ENCODE measurements at regions not wholly inside any gene's neighbourhood (a gene's known extent, or its start where the extent isn't known, plus 50 kb on each side); places are given as distances from the start of the nearest gene placed in this dataset.

GRCh38 chr1:81428998-81429397 lies 371.7 kb upstream of the ADGRL2 start:
- Mint-ChIP-seq H3K36me3 (ENCODE audit: low read depth) (no peaks in the 10 kb centered on the region), H3K9me3 (peaks cover 3% of the 10 kb centered on the region), H3K27ac (no peak overlapping the region), H3K4me3 (no peak overlapping the region), H3K27me3 (no peaks in the 10 kb centered on the region), H3K4me1 (no peaks in the 10 kb centered on the region)
- ChIA-PET CTCF (no interaction called here), POLR2A (no interaction called here)
- no peak for DNase-seq

- Mint-ChIP-seq H3K4me3 (no peak overlapping the region), H3K36me3 (ENCODE audit: low read depth) (no peaks in the 10 kb centered on the region), H3K4me1 (no peaks in the 10 kb centered on the region), H3K9me3 (peaks cover 3% of the 10 kb centered on the region), H3K27me3 (no peaks in the 10 kb centered on the region), H3K27ac (no peak overlapping the region)
- ChIA-PET POLR2A (no interaction called here), CTCF (no interaction called here)
- no peak for DNase-seq
These were observed 375.9 kb upstream of the ADGRL2 start for GRCh38 chr1:81424816-81425215.

DNA sequence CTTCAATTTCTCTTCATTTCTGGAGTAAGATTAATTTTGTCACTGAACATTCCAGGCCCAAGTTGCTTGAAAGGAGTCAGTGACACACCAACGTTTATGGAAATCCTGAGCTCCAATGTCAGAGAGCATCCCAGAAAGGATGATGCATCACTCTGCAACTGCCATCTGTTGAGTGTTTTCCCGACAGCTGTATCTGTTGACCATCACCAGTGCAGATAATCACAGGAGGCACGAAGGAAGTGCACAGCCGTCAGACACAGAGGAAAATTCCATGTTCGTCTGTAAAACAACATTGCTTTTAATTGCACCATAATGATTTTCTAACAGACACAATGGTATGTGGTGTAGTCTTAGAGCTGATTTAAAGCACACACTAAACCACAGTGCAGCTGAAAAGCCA lies 376.7 kb upstream of the ADGRL2 start:
- H3K9me3 Mint-ChIP-seq = peaks cover 3% of the 10 kb centered on the region
- ChIA-PET CTCF (no interaction called here), POLR2A (no interaction called here)
- H3K4me3 Mint-ChIP-seq = no peak overlapping the region
- H3K4me1 Mint-ChIP-seq = no peaks in the 10 kb centered on the region
- H3K27ac Mint-ChIP-seq = no peak overlapping the region
- H3K27me3 Mint-ChIP-seq = no peaks in the 10 kb centered on the region
- no peaks in the 10 kb centered on the region for H3K36me3 Mint-ChIP-seq (ENCODE audit: low read depth)
- DNase-seq = no peak

DNA sequence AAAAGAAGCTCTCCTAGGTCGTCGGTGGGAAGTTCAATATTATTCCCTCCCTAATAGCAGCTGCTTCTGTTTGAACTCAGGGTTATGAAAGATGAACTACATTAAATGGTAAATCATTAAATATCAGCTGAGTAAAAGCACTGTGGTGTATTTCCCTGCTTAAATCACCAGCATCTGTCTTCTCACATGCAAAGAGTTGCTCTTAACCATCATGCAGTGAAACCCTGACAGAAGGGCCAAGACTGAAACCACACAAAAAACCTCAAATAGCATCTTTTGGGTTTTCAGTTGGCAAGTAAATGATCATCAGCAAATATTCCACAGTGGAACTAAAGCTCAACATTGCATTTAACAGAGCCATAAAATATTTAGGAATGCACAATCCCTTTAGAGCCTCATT lies 380.0 kb upstream of the ADGRL2 start:
- H3K9me3 Mint-ChIP-seq = no peaks in the 10 kb centered on the region
- POLR2A ChIA-PET = no interaction called here
- no peak overlapping the region for H3K4me3 Mint-ChIP-seq
- DNase-seq = no peak
- H3K36me3 Mint-ChIP-seq (ENCODE audit: low read depth) = no peaks in the 10 kb centered on the region
- no peaks in the 10 kb centered on the region for H3K4me1 Mint-ChIP-seq
- CTCF ChIA-PET = no interaction called here
- no peak overlapping the region for H3K27ac Mint-ChIP-seq
- no peaks in the 10 kb centered on the region for H3K27me3 Mint-ChIP-seq

DNA sequence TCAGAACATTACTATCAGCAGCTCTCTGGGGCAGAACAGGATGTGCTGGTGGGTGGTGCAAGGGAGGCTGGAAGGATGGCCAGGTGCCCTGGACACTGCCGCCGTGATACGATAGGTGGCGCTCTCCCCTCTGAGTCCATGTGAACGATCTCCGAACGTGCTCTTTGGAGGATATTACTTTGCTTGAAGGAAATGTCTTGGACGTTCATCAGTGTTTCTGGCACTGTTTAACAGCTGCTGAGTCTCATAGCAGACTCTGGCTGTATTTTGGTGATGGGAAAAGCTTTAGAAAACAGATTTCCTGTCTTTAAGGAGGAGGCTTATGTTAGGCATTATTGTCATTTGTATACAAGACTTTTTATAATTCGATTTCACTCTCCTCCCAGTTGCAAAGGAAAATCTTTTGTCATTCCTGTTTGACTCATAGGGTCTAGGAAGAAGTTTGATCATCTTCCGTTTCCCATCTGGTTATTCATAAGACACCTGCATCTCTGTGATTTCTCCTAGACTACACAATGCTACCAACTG lies 386.2 kb upstream of the ADGRL2 start:
- DNase-seq = no peak
- CTCF ChIA-PET = no interaction called here
- Mint-ChIP-seq H3K4me1 (no peaks in the 10 kb centered on the region), H3K36me3 (ENCODE audit: low read depth) (no peaks in the 10 kb centered on the region), H3K27me3 (no peaks in the 10 kb centered on the region), H3K27ac (no peak overlapping the region), H3K9me3 (no peaks in the 10 kb centered on the region), H3K4me3 (no peak overlapping the region)
- POLR2A ChIA-PET = no interaction called here

GRCh38 chr1:81412954-81413353 lies 387.8 kb upstream of the ADGRL2 start:
- ChIA-PET CTCF (no interaction called here), POLR2A (no interaction called here)
- H3K36me3 Mint-ChIP-seq (ENCODE audit: low read depth) = no peaks in the 10 kb centered on the region

DNA sequence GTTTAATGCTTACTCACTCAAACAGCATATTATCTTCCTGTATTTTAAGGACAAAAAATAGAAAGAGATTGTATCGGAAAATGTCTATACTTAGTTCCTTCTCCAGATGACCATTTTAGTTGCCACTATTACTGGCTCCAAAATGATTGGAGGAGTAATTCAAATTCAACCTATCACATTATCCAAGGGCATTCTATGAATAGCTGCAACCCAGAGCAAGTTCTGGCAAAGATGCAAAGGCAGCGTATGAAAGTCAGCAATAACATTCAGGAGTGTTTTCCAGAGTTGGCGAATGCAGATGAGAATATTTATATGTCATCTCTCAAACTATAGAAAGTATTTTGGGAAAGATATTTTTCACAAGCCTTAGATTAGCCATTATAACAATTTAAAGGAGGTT lies 389.8 kb upstream of the ADGRL2 start:
- no peaks in the 10 kb centered on the region for H3K9me3 Mint-ChIP-seq
- no peak overlapping the region for H3K27ac Mint-ChIP-seq
- no peaks in the 10 kb centered on the region for H3K27me3 Mint-ChIP-seq
- H3K36me3 Mint-ChIP-seq (ENCODE audit: low read depth) = no peaks in the 10 kb centered on the region
- no peak for DNase-seq
- H3K4me3 Mint-ChIP-seq = no peak overlapping the region
- ChIA-PET CTCF (no interaction called here), POLR2A (no interaction called here)
- H3K4me1 Mint-ChIP-seq = no peaks in the 10 kb centered on the region

More at GRCh38 chr1:81412954-81413353, 387.8 kb upstream of the ADGRL2 start:
- no peak for DNase-seq
- no peaks in the 10 kb centered on the region for H3K9me3 Mint-ChIP-seq
- no peak overlapping the region for H3K4me3 Mint-ChIP-seq
- no peak overlapping the region for H3K27ac Mint-ChIP-seq
- H3K27me3 Mint-ChIP-seq = no peaks in the 10 kb centered on the region
- no peaks in the 10 kb centered on the region for H3K4me1 Mint-ChIP-seq

- Mint-ChIP-seq H3K27me3 (no peaks in the 10 kb centered on the region), H3K4me3 (no peak overlapping the region), H3K9me3 (no peaks in the 10 kb centered on the region), H3K36me3 (ENCODE audit: low read depth) (no peaks in the 10 kb centered on the region), H3K27ac (no peak overlapping the region), H3K4me1 (no peaks in the 10 kb centered on the region)
- DNase-seq = no peak
- ChIA-PET POLR2A (no interaction called here), CTCF (no interaction called here)
These were observed 390.4 kb upstream of the ADGRL2 start for GRCh38 chr1:81410351-81410750.

GRCh38 chr1:81409780-81410274 lies 390.9 kb upstream of the ADGRL2 start:
- H3K9me3 Mint-ChIP-seq = no peaks in the 10 kb centered on the region
- no peak for DNase-seq
- H3K27me3 Mint-ChIP-seq = no peaks in the 10 kb centered on the region
- ChIA-PET CTCF (no interaction called here), POLR2A (no interaction called here)
- H3K36me3 Mint-ChIP-seq (ENCODE audit: low read depth) = no peaks in the 10 kb centered on the region
- H3K4me1 Mint-ChIP-seq = no peaks in the 10 kb centered on the region
- H3K4me3 Mint-ChIP-seq = no peak overlapping the region
- no peak overlapping the region for H3K27ac Mint-ChIP-seq

- no peaks in the 10 kb centered on the region for H3K27me3 Mint-ChIP-seq
- H3K27ac Mint-ChIP-seq = no peak overlapping the region
- ChIA-PET POLR2A (no interaction called here), CTCF (no interaction called here)
- DNase-seq = no peak
- H3K4me1 Mint-ChIP-seq = no peaks in the 10 kb centered on the region
- no peaks in the 10 kb centered on the region for H3K36me3 Mint-ChIP-seq (ENCODE audit: low read depth)
- no peak overlapping the region for H3K4me3 Mint-ChIP-seq
- H3K9me3 Mint-ChIP-seq = no peaks in the 10 kb centered on the region
These were observed 391.5 kb upstream of the ADGRL2 start for GRCh38 chr1:81409262-81409661.

- Mint-ChIP-seq H3K27me3 (no peaks in the 10 kb centered on the region), H3K36me3 (ENCODE audit: low read depth) (no peaks in the 10 kb centered on the region), H3K4me1 (no peaks in the 10 kb centered on the region), H3K4me3 (no peak overlapping the region), H3K9me3 (no peaks in the 10 kb centered on the region), H3K27ac (no peak overlapping the region)
- no peak for DNase-seq
- POLR2A ChIA-PET = no interaction called here
- CTCF ChIA-PET = no interaction called here
These were observed 392.3 kb upstream of the ADGRL2 start for GRCh38 chr1:81408419-81408818.

DNA sequence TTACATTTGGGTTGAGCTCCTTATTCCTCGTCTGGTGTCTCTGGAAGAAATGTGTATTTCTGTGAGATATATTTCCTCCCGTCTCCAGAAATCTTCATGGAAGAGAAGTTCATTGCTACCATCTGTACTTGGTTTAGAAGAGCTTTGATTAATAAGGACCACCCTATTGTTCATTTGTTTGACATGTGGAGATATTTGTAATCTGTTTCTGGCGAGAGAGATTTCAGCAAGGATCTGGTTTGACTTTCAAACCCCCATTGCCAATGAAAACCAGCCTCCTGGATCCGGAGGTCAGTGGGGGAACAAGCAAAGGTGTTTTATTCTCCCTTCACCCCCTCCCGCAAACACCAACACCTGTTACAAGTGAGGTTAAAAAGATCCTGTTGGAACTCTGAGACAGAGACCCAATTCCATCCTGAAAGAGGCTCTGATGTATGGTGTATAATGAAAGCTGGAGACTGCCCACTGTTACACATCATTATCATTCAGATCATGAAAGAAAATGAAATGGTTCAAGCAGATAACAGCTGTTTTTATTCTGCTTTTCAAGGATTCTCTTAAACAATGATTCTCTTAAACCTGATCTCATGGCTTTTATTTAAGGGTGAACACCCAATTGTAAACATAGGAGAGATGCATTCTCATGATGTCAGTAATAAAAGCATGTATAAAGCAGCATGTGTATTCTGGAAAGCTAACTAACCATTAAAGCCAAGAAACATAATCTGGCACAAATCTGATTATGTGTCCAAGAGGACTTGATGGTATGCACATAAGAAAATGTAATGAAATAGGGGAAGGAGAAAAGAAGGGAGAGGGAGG lies 393.5 kb upstream of the ADGRL2 start:
- H3K36me3 Mint-ChIP-seq (ENCODE audit: low read depth) = no peaks in the 10 kb centered on the region

DNA sequence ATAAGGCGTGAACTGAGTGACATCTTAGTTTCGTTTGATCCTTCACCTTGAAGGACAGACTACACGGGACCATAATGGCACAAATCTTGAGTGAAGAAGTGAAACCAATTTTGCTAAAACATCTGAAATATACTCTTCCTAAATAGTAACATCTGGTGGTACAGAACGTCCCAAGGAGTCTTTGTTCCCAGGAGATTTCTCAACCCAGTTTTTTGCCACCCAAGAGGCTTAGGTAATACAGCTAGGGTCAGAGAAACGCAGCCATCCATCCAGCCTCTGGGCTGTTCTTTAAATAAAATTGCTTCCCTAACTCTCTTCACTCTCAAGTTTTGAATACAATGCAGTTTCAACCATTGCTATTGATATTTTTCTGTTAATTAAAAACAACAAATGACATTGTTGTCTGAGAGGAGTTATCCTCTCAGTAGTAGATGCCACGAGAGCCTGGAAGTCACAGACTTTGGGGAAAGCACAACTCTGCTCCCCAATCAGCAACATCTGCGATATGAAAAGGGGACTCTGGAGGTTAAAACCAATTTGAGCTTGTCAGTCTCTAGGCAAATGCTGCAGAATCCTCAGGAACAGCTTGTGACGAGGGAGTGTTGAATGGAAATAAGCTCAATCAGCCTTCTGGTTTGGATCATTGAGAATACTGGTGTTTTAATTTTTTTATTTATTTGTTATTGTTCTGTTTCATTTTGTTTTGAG lies 394.3 kb upstream of the ADGRL2 start:
- H3K9me3 Mint-ChIP-seq = peaks cover 3% of the 10 kb centered on the region
- H3K27ac Mint-ChIP-seq = no peak overlapping the region
- ChIA-PET POLR2A (no interaction called here), CTCF (no interaction called here)
- DNase-seq = no peak
- H3K4me3 Mint-ChIP-seq = no peak overlapping the region
- no peaks in the 10 kb centered on the region for H3K27me3 Mint-ChIP-seq
- no peaks in the 10 kb centered on the region for H3K36me3 Mint-ChIP-seq (ENCODE audit: low read depth)
- H3K4me1 Mint-ChIP-seq = no peaks in the 10 kb centered on the region

More for the DNA sequence above, 393.5 kb upstream of the ADGRL2 start:
- H3K27ac Mint-ChIP-seq = no peak overlapping the region
- no peak overlapping the region for H3K4me3 Mint-ChIP-seq
- CTCF ChIA-PET = no interaction called here
- H3K4me1 Mint-ChIP-seq = no peaks in the 10 kb centered on the region
- no peaks in the 10 kb centered on the region for H3K27me3 Mint-ChIP-seq
- H3K9me3 Mint-ChIP-seq = peaks cover 3% of the 10 kb centered on the region
- POLR2A ChIA-PET = no interaction called here
- DNase-seq = no peak

- Mint-ChIP-seq H3K27ac (no peak overlapping the region), H3K4me3 (no peak overlapping the region), H3K27me3 (no peaks in the 10 kb centered on the region), H3K4me1 (no peaks in the 10 kb centered on the region), H3K36me3 (ENCODE audit: low read depth) (no peaks in the 10 kb centered on the region), H3K9me3 (peaks cover 3% of the 10 kb centered on the region)
- CTCF ChIA-PET = no interaction called here
- POLR2A ChIA-PET = no interaction called here
- no peak for DNase-seq
These were observed 402.7 kb upstream of the ADGRL2 start for GRCh38 chr1:81398041-81398440.
